Astrocyte of the spinal cord (primary cell): ENCODE measurements at regions not wholly inside any gene's neighbourhood (a gene's known extent, or its start where the extent isn't known, plus 50 kb on each side); places are given as distances from the start of the nearest gene placed in this dataset.

Experiments used
- DNase-seq: peaks from one replicate; pipeline ENCODE4 v3.0.0; 2011; ENCODE audit warnings: low read depth, low spot score
- H3K4me3 ChIP-seq: 2 replicates; pipeline ENCODE4 v1.5.1; 2011; ENCODE audit warnings: low read depth, mild to moderate bottlenecking, low read length, moderate library complexity
- in situ Hi-C: cut with HindIII; loops from 2 replicates; pipeline ENCODE4 v1.10.0; 2017; ENCODE audit warnings: low sequenced_read_pairs
- TF ChIP-seq, protein P1 (sequence below): IDR thresholded peaks from 2 replicates; pipeline ENCODE4 v1.5.1; 2012; ENCODE audit warnings: low read depth, mild to moderate bottlenecking, low read length, inconsistent platforms

DNA sequence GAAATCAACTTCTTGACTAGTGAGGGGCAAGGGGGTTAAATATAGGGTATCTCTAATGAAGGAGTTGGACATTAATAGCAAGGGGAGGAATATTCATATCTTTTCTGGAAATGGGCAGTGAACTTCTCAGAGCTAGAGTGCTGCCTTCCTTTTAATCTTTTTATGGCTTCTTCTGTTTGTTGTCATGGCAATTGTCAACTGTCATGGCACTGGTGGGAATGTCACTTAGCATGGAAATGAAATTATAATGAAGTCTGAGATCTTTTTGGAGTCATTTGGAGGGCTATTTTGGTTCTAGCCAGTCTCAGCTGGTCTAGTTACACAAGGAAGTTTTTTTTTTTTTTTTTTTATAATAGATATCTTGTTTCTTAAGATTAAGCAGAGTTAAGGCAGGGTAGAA is 250.2 kb downstream of the AASDHPPT start:
- TF ChIP-seq, protein P1, sequence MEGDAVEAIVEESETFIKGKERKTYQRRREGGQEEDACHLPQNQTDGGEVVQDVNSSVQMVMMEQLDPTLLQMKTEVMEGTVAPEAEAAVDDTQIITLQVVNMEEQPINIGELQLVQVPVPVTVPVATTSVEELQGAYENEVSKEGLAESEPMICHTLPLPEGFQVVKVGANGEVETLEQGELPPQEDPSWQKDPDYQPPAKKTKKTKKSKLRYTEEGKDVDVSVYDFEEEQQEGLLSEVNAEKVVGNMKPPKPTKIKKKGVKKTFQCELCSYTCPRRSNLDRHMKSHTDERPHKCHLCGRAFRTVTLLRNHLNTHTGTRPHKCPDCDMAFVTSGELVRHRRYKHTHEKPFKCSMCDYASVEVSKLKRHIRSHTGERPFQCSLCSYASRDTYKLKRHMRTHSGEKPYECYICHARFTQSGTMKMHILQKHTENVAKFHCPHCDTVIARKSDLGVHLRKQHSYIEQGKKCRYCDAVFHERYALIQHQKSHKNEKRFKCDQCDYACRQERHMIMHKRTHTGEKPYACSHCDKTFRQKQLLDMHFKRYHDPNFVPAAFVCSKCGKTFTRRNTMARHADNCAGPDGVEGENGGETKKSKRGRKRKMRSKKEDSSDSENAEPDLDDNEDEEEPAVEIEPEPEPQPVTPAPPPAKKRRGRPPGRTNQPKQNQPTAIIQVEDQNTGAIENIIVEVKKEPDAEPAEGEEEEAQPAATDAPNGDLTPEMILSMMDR, result no peak
- no peak overlapping the region for H3K4me3 ChIP-seq
- in situ Hi-C loops, result no loop called here
- DNase-seq, result no peak

GRCh38 chr11:106329273-106330018 is 252.0 kb downstream of the AASDHPPT start:
- TF ChIP-seq, protein P1, result peak; percentile 17
- in situ Hi-C loops, result no loop called here
- no peak for DNase-seq
- no peak overlapping the region for H3K4me3 ChIP-seq

DNA sequence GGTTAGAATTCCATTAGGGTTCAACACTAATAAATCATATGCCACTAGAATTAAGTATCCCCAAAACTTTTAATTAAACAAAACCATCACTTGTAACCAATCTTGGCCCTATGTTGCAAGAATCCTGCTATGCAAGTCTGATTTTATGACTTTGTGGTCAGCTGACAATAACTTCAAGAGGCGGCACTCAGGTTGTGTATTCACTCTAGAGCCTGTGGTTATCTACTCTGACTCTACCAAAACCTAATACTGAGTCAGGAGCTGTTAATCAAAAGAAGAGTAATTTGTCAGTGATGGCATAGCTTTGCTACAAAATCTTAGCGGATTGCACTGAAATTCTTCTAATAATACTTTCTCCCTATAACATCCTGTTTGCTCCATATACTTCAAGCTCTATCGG is 253.7 kb downstream of the AASDHPPT start:
- peak; percentile 27 for DNase-seq
- TF ChIP-seq, protein P1, result no peak
- in situ Hi-C loops, result no loop called here
- H3K4me3 ChIP-seq, result no peak overlapping the region

DNA sequence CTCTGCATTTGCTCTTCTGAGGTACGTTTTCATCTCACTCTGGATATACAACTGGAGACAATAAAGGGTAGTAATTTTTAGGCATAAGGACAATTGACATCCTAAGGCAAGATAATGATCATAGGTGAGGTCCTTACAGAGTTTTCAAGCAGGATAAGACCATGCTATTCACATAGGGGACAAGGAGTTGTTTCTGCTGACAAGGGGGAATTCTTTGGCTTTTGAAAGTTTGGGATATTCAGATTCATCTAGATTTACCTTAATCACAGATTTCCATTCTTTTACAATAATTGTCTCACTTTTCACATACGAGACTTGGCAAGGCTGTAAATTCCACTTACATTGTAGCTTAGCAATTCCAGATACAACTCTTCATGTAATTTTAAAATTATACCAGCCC is 256.2 kb downstream of the AASDHPPT start:
- in situ Hi-C loops, result no loop called here

GRCh38 chr11:106344394-106344793 is 266.9 kb downstream of the AASDHPPT start:
- peak; percentile 73 for DNase-seq
- H3K4me3 ChIP-seq, result no peak overlapping the region
- in situ Hi-C loops, result no loop called here
- TF ChIP-seq, protein P1, result no peak

More for the DNA sequence above, 256.2 kb downstream of the AASDHPPT start:
- no peak for DNase-seq
- TF ChIP-seq, protein P1, result no peak
- H3K4me3 ChIP-seq, result no peak overlapping the region

DNA sequence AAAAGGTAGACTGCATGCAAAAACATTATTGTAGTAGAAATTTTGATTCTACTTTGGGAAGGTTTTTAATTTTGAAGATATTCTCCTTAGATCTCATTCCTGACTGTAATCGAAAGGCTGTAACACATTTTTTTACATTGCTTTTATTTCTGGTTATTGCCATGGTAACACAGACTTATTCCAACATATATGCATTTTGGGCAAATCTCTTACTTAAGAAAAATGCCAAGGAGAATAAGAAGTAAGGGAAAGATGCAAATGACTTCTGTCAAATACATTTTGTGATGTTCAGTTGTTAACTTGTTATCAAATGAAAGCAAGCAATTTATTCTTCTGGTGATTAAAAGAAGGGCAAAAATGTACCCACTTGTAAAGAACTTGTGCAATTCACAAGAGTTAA is 267.5 kb downstream of the AASDHPPT start:
- TF ChIP-seq, protein P1, result no peak
- H3K4me3 ChIP-seq, result no peak overlapping the region
- DNase-seq, result no peak
- in situ Hi-C loops, result no loop called here

GRCh38 chr11:106353031-106353430 is 275.6 kb downstream of the AASDHPPT start:
- DNase-seq, result no peak
- H3K4me3 ChIP-seq, result no peak overlapping the region
- in situ Hi-C loops, result no loop called here
- TF ChIP-seq, protein P1, result no peak
